NOMO-1 treated with dmso at 0.1 percent for 144 hours (cell line): ENCODE measurements at regions not wholly inside any gene's neighbourhood (a gene's known extent, or its start where the extent isn't known, plus 50 kb on each side); places are given as distances from the start of the nearest gene placed in this dataset.
A peak's percentile ranks its signal among the peaks of the same experiment; 100 is the strongest.
"Not testable (repeated sequence)": the region's sequence is repeated elsewhere in the genome, so short reads cannot be mapped to it uniquely, and the experiment has no call there.

Experiments
- DNase-seq: peaks from one replicate; lab custom pipeline; 2025; ENCODE audit not compliant: unreplicated experiment; lab: John Stamatoyannopoulos, UW

DNA sequence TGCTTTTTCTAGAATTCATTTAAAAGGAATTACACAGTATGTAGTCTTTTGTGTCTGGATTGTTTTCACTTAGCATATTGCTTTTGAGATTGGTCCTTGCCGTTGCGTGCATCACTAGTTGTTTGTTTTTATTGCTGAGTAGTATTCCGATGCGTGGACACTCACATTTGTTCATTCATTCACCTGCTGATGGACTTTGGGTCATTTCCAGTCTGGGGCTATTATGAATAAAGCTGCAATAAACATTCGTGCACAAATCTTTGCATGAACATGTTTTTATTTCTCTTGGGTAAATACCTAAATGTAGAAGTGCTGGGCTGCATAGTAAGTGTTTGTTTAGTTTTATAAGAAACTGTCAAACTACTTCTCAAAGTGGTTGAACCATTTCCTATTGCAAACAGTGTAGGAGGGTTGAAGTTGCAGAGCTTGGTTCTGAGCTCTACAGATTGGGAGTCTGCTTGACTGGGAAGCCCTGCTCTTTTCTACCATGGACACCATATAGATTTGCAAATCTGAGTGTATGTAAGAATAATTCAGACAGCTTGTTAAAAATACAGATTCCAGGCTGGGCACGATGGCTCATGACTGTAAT is 404.7 kb upstream of the PROX1 start:
- DNase-seq, result no peak

GRCh38 chr1:213584272-213584671 is 403.5 kb upstream of the PROX1 start:
- DNase-seq, result no peak

GRCh38 chr1:213585402-213585801 is 402.4 kb upstream of the PROX1 start:
- no peak for DNase-seq

DNA sequence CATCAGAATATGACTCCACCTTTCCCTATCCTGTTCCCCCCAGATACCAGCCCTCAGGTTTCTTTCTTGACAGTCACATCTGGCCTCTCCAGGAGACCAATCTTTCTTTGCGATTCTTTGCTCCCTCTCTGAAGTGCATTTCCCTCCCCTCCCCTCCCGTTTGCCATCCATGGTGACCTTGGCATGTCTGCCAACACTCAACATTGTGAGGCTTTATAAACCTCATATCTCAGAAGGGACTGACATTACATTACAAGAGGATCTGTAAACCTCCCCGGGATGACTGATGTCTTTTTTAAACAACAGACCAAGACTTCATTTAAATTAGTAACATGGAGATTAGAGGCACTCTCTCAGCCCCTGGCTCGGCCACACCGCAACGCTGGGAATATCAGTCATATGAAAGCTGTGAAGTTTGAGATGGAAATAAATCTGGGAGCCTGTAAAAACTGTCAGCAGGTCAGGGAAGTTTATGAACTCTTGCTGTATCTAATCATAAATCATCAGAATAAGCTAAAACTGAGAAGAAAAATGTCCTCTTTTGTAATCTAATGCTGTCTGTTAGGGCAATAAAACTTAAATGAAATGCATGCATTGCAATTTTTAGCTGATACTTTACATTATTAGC is 401.7 kb upstream of the PROX1 start:
- DNase-seq, result no peak

- DNase-seq, result no peak
These were observed 401.2 kb upstream of the PROX1 start for GRCh38 chr1:213586587-213586972.

DNA sequence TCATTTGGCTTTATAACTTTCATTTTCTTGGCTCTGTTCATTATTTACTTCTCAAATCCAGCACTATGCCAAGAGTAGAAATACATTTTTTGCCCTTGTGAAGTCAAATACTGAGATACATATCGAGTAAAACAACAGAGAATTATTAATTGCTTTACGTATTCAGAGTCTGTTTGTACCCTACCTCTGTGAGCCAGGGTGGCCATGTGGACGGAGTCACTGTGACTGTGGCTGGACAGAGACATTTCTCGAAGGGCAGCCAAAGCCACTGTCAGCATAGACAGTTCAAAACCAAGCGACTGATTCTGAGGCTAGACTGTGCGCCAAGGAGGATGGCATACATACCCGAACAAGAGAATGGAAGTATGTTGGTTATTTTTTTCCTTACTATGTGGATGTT is 391.0 kb upstream of the PROX1 start:
- DNase-seq, result no peak

DNA sequence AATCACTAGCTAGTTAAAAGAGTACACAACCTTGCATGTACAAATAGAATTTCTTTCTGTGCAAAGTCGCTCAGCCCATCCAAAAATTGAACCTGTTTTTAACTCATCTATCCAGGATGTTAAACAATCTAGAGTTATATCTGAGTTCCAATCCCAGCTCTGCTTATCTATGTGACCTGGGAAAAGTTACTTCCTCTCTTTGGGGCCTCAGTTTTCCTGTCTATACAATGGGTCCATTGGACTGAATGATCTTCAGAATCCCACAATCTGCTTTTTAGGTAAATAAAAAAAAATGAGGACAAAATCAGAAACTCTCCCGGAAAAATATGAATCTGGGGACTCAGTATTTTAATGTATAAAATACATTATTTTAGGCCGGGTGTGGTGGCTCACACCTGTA is 389.5 kb upstream of the PROX1 start:
- no peak for DNase-seq

DNA sequence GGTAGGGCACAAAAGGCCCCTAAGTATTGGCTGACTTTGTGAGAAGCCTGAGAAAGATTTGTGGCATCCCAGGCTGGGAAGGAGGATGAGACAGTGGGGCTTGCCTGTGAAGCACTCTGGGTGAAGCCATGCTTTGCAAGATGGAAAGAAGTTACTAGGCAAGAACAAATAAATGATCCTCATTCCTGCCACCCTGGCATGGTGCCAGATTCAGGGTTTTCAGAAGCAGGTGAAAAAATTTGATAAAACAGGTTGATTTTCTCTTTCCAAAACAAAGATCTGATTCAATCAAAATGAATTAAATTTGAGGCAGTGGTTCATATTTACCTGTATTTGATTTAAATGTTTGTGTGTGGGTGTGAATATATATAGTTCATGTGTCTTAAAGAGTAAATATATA is 386.9 kb upstream of the PROX1 start:
- no peak for DNase-seq

DNA sequence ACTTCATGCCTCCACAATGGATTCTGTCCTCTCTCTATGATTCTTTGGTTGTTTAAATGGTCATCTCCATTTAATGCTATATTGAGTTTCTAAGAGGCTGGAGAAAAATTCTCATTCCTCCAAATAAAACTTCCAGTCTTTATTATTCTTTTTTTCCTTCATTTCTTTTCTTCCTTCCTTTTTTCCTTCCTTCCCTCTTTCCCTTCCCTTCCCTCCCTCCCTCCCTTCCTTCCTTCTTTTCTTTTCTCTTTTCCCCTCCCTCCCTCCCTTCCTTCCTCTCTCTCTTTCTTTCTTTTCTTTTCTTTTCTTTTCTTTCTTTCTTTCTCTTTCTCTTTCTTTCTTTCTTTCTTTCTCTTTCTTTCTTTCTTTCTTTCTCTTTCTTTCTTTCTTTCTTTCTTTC is 386.1 kb upstream of the PROX1 start:
- not testable (repeated sequence) for DNase-seq

GRCh38 chr1:213602796-213603486 is 384.8 kb upstream of the PROX1 start:
- DNase-seq, result no peak

- no peak for DNase-seq
These were observed 383.3 kb upstream of the PROX1 start for GRCh38 chr1:213604477-213604876.

DNA sequence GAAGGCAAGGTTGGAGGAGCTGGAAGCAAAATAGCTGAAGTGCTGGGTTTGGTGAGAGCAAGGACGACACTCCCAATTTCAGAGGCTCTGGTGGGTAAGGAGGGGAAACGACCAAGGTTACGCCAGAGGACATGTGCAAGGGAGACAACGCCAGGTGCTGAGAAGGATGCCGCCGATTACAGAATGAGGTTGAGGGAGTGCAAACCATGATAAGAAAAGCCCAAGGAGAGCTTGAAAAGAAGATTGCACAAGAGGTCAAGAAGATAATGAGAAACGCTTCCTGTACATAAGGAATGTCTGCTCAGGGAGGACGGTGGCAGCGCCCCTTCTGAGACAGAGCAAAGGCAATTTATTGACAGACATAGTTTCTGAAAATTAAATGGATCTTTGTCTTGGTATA is 382.0 kb upstream of the PROX1 start:
- no peak for DNase-seq

- no peak for DNase-seq
These were observed 381.4 kb upstream of the PROX1 start for GRCh38 chr1:213606252-213606820.

- DNase-seq, result no peak
These were observed 374.2 kb upstream of the PROX1 start for GRCh38 chr1:213613549-213613948.

DNA sequence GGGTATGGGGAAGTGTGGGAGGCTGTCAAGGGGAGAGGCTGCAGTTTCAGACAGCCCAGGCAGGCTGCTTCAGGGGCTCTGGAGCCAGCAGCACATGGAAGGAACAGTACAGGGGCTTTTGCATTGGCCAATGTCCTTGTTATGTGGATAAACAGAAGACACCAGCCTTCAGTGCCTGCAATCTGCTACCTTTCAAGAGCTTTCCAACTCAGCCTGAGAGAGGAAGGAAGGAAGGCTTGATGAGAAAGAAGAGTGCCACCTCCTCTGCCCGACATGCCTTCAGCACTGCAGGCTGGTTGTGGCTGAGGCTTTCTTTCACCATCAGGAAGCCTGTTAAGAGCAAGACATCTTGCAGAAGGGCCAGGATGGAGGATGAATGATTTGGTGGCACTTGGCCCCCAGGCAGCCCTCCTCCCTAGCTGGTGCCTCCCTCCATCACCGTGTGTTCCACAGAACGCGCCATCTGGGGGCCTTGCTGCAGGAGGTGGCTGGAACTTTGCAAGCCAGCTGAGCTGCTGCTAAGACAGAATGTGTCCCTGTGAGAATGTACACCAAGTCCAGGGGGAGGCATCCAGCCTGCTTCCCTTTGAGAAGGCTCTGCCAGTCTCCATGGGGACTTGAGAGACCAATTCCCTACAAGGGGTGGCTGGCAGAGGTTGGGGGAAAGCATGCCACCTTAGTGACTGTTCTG is 372.4 kb upstream of the PROX1 start:
- DNase-seq, result no peak

- DNase-seq, result no peak
These were observed 370.6 kb upstream of the PROX1 start for GRCh38 chr1:213617133-213617532.

- DNase-seq, result no peak
These were observed 369.7 kb upstream of the PROX1 start for GRCh38 chr1:213618094-213618493.

GRCh38 chr1:213619026-213619425 is 368.7 kb upstream of the PROX1 start:
- DNase-seq, result no peak

- DNase-seq, result no peak
These were observed 366.7 kb upstream of the PROX1 start for GRCh38 chr1:213621077-213621476.

GRCh38 chr1:213622365-213623063 is 365.3 kb upstream of the PROX1 start:
- DNase-seq, result peak; percentile 27

- DNase-seq, result no peak
These were observed 364.6 kb upstream of the PROX1 start for GRCh38 chr1:213623064-213623581.
